ENCODE measurements at regions not wholly inside any gene's neighbourhood (a gene's known extent, or its start where the extent isn't known, plus 50 kb on each side); places are given as distances from the start of the nearest gene placed in this dataset.

DNA sequence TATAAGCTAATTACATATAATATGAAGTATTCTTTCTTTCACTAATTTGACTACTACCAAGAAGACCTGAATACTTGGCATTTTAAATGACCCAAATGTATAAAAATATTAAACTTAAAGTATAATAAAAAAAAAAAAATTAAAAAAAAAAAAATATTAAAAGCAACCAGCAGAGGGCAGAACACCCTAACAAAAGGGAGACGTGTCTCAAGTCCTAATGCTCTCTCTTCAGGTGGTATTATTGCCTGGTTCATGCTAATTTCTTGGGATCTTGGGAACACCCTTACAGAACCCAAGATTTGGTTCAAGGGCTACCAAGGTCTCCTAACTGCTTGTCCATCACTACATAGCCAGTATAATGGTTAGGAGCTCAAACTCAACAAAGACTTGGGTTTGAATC lies 754.8 kb downstream of the RAB28 start:
- TF ChIP-seq RAD21 (IDR thresholded peaks at IDR 0.05; ENCODE audit: low read depth) (peak; percentile 62), CTCF (IDR thresholded peaks at IDR 0.05 in 2 of 3, conservative IDR thresholded peaks at IDR 0.05 in 1 of 3; ENCODE audit: borderline replicate concordance in 1 of 3, insufficient read depth in 1 of 3, low read depth in 2 of 3, low read length in 2 of 3) (peak; percentile 9 to 39 (median 21); a peak in 2 of 6 replicates), POLR2AphosphoS5 (IDR thresholded peaks at IDR 0.05; ENCODE audit: low read depth, low read length) (no peak), SRF (IDR thresholded peaks at IDR 0.05; ENCODE audit: low read depth) (no peak), EZH2 (IDR thresholded peaks at IDR 0.05) (no peak), EZH2phosphoT487 (IDR thresholded peaks at IDR 0.05; ENCODE audit: borderline replicate concordance) (no peak), JUND (IDR thresholded peaks at IDR 0.05) (no peak)
